Ovary (tissue), 7 donors: ENCODE measurements at regions not wholly inside any gene's neighbourhood (a gene's known extent, or its start where the extent isn't known, plus 50 kb on each side); places are given as distances from the start of the nearest gene placed in this dataset.

Experiments
- DNase-seq, 5 donors: peaks; one replicate each; pipeline ENCODE4 v3.0.0-alpha.2; 2019 to 2020
- H3K27ac ChIP-seq, 2 donors: fragments of 200-600 bp; one replicate each; pipeline versions ENCODE4 v1.5.1 to v1.8.0; 2019 to 2022
- H3K27me3 ChIP-seq: fragments of 200-600 bp; one replicate; pipeline ENCODE4 v1.8.0; 2022
- H3K36me3 ChIP-seq: fragments of 200-600 bp; sonication (generic); one replicate; pipeline ENCODE4 v1.5.1; 2019
- H3K4me1 ChIP-seq: one replicate; pipeline ENCODE4 v1.8.1; 2013; ENCODE audit warnings: mild to moderate bottlenecking, moderate library complexity; ENCODE audit not compliant: insufficient read depth
- H3K4me3 ChIP-seq: fragments of 200-600 bp; sonication (generic); one replicate; pipeline ENCODE4 v1.5.1; 2017
- H3K9me3 ChIP-seq, 2 donors: fragments of 200-600 bp in 1 of 2; sonication (generic) in 1 of 2; one replicate each; pipeline versions ENCODE4 v1.5.1 to v1.8.1; 2013 to 2019; ENCODE audit warnings: mild to moderate bottlenecking in 1 of 2, moderate library complexity in 1 of 2
- CTCF ChIP-seq, 3 donors: fragments of 450-650 bp in 2 of 3; fragments of 200-600 bp in 1 of 3; IDR thresholded peaks; one replicate each; pipeline versions ENCODE4 v1.5.1 to v1.8.0; 2016 to 2022; ENCODE audit warnings: antibody characterized with exemption in 3 of 3, mild to moderate bottlenecking in 1 of 3
- EP300 ChIP-seq: sonication (generic); formaldehyde crosslinking; IDR thresholded peaks from one replicate; pipeline ENCODE4 v1.6.1; 2017; ENCODE audit warnings: antibody characterized with exemption
- POLR2A ChIP-seq: fragments of 450-650 bp; IDR thresholded peaks from one replicate; pipeline ENCODE4 v1.6.1; 2017; ENCODE audit warnings: antibody characterized with exemption, mild to moderate bottlenecking, moderate library complexity
- WGBS, 3 donors: extraction: QIAGEN DNeasy Blood & Tissue Kit in 1 of 3; methylation state at CpG; one replicate each; pipeline versions ENCODE4 v1.1.5 to v1.1.7; 2013 to 2017; 5-methylcytosine and 5-hydroxymethylcytosine counted together
- intact Hi-C, 4 donors: fragments of 100-400 bp; cut with DNase I; formaldehyde crosslinking; loops; one replicate each; pipeline versions ENCODE4 v1.11.0 to v1.15.1; 2022 to 2023
- donor health status: DM: no; HTN: no; CAD: no; lungs with moderate emphysema.
- donor health status: DM: no; HTN: no; CAD: no.
- donor health status: Bipolar disorder and iron deficiency.
- donor health status: DM: no; HTN: no; CAD: no.
- donor health status: DM: yes; HTN: yes; CAD: no.

DNA sequence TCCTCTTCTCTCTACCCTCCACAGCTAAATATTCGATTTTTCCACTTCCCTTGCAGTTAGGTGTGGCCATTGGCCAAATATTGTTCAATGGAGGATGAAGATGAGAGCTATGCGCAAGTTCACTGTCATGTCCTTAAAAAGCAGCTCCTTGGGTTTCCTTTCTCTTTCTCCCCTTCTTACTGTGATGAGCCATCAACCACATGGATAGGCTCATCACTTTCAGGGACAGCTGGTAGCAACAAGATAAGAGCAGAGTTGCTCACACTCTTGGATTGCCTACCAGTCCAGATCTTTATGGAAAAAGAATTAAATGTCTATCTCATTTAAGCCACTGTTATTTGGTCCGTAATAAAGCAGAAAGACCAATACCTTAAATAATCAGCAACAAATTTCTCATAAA is 377.0 kb downstream of the DDX10 start:
- Histone ChIP-seq H3K4me3 (no peak overlapping the region), H3K36me3 (no peaks in the 10 kb centered on the region), H3K4me1 (no peaks in the 10 kb centered on the region), H3K27ac (no peak overlapping the region), H3K9me3 (no peaks in the 10 kb centered on the region), H3K27me3 (no peaks in the 10 kb centered on the region)
- TF ChIP-seq EP300: no peak
- no peak for TF ChIP-seq CTCF (IDR thresholded peaks at IDR 0.05)
- TF ChIP-seq POLR2A: no peak
- WGBS, 3 donors: 81 to 86% (median 85%) methylated on average over 3 of the region's 3 CpGs
- no peak for DNase-seq
- intact Hi-C loops: no loop called here

DNA sequence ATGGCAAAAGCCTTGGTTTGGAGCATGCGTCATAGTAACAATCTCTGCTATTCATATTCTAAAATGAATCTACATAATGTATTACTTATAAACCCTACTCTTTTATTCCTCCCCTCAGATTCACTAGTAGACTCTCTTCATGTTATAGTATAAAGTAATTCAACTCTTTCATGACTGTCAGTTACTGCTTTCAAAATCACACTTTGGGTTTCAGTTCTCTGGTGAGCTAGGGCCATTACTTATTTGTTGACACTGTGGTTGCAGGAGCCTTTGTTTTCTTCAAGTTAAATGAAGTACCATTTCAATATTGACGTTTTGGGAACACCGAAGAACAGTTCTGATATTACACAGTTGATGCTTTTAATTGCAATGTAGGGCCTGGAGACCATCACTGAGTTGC is 378.4 kb downstream of the DDX10 start:
- no peaks in the 10 kb centered on the region for H3K9me3 ChIP-seq
- intact Hi-C loops: no loop called here
- TF ChIP-seq EP300 (no peak), POLR2A (no peak), CTCF (IDR thresholded peaks at IDR 0.05) (no peak)
- no peak overlapping the region for H3K4me3 ChIP-seq
- no peaks in the 10 kb centered on the region for H3K27me3 ChIP-seq
- WGBS, 3 donors: 75 to 80% (median 79%) methylated on average over 3 of the region's 3 CpGs
- no peaks in the 10 kb centered on the region for H3K4me1 ChIP-seq
- DNase-seq: no peak
- H3K36me3 ChIP-seq: no peaks in the 10 kb centered on the region
- H3K27ac ChIP-seq: no peak overlapping the region

DNA sequence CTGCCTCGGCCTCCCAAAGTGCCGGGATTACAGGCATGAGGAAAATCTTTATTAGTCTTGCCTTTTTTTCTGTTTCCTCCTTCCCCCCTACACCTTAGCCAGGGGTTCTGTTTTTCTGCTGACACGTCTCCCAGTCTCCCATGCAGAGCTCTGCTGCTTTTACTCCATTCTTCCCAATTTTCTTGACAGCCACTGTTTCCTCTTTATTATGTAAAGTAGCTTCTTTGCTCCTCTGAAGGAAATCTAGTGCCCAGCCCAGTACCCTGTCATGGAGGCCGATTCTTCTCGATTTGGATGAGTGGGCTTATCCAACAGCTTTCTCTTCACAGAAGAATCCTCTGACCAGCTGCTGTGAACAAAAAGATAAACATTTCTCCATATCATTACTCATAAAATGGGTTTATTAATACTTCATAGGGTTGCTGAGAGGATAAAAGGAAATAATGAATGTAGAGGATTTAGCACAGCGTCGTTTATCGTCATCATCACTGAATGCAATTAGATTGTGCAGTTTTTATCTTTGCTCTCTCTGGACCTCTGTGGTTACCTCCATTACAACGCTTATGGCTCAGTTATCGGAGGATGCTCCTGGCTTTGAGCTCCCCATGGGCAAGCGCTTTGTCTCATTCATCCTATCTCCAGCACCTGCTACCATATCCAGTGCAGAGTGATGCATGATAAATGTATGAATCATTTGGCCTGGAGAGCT is 375.6 kb upstream of the C11orf87 start:
- Histone ChIP-seq H3K27ac (no peak overlapping the region), H3K27me3 (no peaks in the 10 kb centered on the region), H3K4me3 (no peak overlapping the region), H3K4me1 (no peaks in the 10 kb centered on the region), H3K36me3 (no peaks in the 10 kb centered on the region), H3K9me3 (no peaks in the 10 kb centered on the region)
- WGBS, 3 donors: 80 to 84% (median 83%) methylated on average over 11 of the region's 11 CpGs
- TF ChIP-seq EP300: no peak
- no peak for TF ChIP-seq CTCF (IDR thresholded peaks at IDR 0.05)
- no peak for TF ChIP-seq POLR2A
- no peak for DNase-seq
- intact Hi-C loops: no loop called here

- intact Hi-C loops: no loop called here
- no peak for DNase-seq
- Histone ChIP-seq H3K36me3 (no peaks in the 10 kb centered on the region), H3K9me3 (no peaks in the 10 kb centered on the region), H3K4me3 (no peak overlapping the region), H3K4me1 (no peaks in the 10 kb centered on the region), H3K27ac (no peak overlapping the region), H3K27me3 (no peaks in the 10 kb centered on the region)
- TF ChIP-seq CTCF (IDR thresholded peaks at IDR 0.05): no peak
Measured at GRCh38 chr11:109048098-109048497, 373.9 kb upstream of the C11orf87 start.
